Astrocyte of the hippocampus (primary cell): ENCODE measurements at regions not wholly inside any gene's neighbourhood (a gene's known extent, or its start where the extent isn't known, plus 50 kb on each side); places are given as distances from the start of the nearest gene placed in this dataset.
"Not testable (repeated sequence)": the region's sequence is repeated elsewhere in the genome, so short reads cannot be mapped to it uniquely, and the experiment has no call there.

Experiments
- DNase-seq: peaks from one replicate; pipeline ENCODE4 v3.0.0; 2011; ENCODE audit warnings: low read depth, low spot score

- DNase-seq = no peak
Measured at GRCh38 chr4:60461551-60461950, 738.6 kb upstream of the ADGRL3 start.

GRCh38 chr4:60463857-60464502 is 736.1 kb upstream of the ADGRL3 start:
- DNase-seq = peak; percentile 14

DNA sequence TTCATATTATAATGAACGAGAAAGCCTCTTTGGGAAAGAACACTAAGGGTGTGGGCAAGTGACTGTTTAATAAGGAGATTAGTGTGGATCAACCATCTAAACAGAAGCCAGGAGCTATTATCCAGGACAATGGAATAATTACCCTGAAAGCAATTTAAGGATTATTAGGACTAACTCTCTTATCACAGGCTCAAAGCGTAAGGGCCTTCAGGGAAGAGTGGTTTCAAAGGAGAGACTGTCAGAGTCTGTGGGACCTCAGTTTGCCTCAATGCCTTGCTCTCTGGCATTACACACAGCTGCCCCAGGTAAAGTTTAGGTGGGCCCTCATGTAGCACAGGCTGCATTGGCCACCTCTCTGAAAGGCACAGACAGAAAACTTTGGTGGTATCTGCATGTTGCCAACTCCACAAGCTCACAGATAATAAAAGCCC is 717.2 kb upstream of the ADGRL3 start:
- no peak for DNase-seq

DNA sequence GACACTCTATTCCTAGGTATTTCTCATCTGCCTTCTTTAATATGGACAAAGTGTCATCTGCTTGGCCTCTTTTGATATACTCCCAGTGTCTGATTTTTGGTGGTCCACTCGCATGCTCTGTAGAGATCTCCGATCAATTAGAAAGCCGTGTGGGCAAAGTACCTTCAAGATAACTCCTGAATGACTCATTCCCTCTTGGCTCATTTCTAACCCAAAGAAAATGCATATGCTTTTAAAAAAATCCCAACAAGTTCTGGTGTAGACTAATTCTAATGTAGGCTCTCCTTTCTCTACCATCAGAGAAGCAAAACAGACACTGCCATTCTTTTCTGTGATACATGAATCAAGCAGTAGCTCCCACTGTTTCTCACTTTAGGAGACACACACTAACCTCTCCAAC is 714.9 kb upstream of the ADGRL3 start:
- DNase-seq = peak; percentile 9

GRCh38 chr4:60487118-60487761 is 712.9 kb upstream of the ADGRL3 start:
- not testable (repeated sequence) for DNase-seq

GRCh38 chr4:60500810-60501209 is 699.3 kb upstream of the ADGRL3 start:
- no peak for DNase-seq

DNA sequence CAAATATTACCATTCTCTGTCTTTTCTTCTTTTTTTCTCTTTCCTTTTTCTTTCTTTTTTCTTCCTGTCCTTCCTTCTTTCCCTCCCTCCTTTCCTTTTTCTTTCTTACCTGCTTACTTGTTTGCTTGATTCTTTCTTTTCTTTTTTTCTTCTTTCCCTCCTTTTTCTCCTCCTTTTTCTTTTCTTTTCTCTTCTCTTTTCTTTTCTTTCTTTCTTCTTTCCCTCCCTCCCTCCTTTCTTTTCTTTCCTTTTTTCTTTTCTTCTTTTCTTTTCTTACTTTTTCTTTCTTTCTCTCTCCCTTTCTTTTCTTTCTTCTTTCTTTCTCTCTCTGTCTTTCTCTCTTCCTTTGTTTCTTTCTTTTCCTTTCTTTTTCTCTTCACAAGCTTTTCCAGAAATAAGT is 697.4 kb upstream of the ADGRL3 start:
- no peak for DNase-seq

GRCh38 chr4:60506061-60506460 is 694.1 kb upstream of the ADGRL3 start:
- DNase-seq = no peak

DNA sequence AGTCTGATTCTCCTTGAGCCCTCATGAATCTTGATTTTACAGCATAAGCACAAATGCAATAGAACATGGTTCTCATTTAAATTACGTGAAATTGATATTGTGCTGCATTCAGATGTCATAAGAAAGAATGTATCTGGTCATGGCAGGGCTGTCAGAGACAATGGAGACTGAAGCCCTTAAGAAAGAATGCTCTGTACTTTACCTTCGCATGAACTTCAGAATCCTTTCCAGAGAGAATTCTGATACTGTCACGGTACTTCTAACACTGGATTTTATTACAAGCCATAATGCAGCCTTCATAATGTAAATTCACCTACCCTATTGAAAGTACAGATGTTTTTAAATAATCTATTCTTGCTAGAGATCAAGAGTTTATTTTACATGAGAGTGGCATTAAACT is 677.9 kb upstream of the ADGRL3 start:
- no peak for DNase-seq

DNA sequence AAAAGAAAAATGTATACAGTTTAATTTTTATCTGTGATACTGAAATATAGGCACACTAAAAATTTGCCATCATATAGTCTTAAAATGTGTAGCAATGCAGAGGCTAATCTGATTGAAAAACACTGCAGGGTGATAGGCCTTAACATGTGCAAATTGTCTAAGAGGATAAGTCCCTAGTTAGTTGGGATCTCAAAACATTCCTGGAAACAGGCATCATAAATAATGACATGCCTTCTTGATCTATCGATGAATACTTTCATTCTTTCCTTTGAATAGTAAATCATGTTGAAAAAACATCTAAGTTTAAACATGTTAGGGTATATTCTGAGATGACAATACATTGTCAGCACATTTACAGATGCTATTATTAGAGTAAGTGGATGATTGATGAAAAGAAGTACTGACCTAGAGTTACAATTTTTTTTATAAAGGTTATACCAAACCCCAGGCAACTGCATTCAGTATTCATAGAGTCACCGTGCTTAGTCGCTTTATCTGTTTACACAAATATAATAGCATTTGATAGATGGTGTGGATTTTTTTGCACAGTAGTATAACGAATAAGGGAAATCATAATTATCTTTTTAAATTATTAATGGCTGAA is 668.2 kb upstream of the ADGRL3 start:
- DNase-seq = no peak

DNA sequence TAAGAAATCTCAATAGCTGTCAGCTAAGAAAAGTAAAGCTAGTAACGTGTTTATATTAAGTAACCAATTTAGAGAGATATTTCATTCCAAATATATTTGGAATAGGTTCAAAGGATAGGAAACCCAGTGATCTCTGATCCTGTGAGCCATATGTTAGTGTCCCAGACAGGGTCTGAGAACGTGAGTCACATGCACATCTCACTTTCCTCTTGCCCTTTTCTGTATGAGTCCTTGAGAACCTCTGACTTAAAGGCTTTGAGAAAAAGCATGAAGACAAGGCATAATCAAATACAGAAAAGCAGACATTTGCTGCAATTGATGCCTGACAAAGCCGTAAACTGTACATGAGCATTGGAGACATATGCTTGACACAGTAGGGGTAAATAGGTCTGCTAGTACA is 655.1 kb upstream of the ADGRL3 start:
- DNase-seq = no peak

DNA sequence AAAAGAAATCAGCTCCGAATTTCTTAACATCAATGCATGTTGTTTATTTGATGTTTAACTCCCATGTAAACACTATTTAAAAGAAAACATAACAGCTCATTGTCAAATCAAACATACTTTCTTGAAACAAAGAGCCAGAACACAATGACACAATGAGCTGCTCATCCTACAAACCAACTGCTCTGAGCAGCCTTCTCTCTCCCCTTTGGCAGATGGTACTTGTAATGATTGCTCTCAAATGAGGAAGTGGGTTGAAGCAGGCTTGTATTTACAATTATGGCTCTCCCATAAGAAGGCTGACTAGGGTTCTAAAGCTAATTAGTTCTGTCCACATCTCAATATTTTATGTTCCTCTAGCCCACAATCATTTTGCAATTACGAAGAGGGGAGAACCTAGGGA is 637.8 kb upstream of the ADGRL3 start:
- DNase-seq = no peak

- no peak for DNase-seq
Measured at GRCh38 chr4:60565558-60565957, 634.6 kb upstream of the ADGRL3 start.

GRCh38 chr4:60575336-60575735 is 624.8 kb upstream of the ADGRL3 start:
- DNase-seq = no peak

GRCh38 chr4:60579335-60579734 is 620.8 kb upstream of the ADGRL3 start:
- DNase-seq = no peak

- DNase-seq = no peak
Measured at GRCh38 chr4:60581919-60582536, 618.1 kb upstream of the ADGRL3 start.

DNA sequence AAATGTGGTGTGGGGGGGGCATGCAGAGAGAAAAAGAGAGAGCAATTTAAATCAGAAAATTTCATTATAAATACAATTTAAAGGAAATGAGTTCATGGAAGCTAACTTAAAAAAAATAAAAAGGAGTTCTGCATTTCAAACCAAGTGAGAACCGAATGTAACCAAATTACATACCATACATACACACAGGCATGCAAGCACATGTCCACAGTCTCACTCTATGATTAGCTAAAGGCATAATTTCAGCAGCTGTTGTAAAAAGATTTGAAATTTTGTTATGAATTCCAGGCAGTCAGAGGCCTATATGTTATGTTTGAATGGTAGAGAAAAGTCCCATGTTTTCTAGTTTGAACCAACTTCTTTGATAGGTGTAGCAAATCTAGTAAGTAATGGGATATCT is 611.6 kb upstream of the ADGRL3 start:
- DNase-seq = no peak

DNA sequence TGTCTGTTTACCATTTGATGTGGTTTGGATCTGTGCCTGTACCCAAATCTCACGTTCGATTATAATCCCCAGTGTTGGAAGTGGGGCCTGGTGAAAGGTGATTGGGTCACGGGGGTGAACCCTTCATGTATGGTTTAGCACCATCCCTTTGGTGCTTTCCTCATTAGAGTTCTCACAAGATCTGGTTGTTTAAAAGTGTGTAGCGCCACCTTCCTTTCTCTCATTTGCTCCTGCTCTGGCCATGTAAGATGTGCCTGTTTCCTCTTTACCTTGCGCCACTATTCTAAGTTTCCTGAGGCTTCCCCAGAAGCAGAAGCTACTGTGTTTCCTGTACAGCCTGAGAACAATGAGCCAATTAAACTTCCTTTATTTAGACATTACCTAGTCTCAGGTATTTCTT is 610.7 kb upstream of the ADGRL3 start:
- no peak for DNase-seq

GRCh38 chr4:60590116-60590515 is 610.0 kb upstream of the ADGRL3 start:
- DNase-seq = no peak

DNA sequence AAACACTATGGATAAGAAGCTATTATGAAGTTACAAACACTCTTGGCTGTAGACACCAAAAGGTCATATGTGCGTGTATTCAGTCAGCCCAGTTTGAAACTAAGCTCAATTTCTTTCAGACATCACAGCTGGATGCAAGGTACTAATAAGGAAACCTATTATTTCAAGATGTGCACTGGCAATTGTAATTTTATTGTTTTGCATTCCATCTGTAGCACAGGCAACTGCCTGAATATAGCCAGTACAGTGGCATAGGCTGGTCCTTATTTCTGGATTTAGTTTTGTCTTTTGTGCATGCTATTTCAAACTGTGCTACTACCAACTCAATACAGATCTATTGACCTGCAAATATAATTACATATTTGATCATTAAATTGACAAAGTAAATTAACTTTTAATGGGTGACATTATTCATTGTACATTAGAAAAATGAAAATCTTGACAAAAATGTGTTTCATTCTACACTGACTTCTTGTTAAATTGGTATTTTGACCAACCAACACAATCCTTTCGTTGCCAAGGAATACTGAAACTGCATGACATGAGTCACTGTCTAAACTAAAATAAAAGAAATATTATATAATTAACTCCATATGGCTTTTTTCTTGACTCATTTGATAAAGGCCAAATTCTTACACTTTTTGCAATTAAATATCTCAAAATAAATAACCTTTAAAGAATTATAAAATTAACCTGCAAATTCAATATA is 594.3 kb upstream of the ADGRL3 start:
- DNase-seq = peak; percentile 3

DNA sequence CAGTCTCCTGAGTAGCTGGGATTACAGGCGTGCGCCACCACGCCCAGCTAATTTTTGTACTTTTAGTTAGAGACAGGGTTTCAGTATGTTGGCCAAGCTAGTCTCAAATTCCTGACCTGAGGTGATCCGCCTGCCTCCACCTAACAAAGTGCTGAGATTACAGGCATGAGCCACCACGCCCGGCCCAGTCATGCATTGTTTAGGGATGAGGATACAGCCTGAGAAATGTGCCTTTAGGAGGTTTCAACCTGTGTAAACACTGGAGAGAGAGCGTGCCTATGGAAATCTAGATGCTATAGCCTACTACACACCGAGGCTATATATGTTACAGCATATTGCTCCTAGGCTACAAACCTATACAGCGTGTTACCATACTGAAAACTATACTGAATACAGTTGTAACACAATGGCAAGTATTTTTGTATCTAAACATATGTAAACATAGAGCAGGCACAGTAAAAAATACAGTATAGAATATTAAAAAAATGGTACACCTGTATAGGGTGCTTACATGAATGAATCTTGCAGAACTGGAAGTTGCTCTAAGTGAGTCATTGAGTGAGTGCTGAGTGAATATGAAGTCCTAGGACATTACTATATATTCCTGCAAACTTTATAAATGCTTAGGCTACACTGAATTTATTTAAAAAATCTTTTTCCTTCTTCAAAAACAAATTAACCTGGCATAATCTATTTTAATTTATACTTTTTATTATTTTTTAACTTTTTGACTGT is 588.2 kb upstream of the ADGRL3 start:
- peak; percentile 1 for DNase-seq
